Endothelial cell of umbilical vein (primary cell): ENCODE measurements at regions not wholly inside any gene's neighbourhood (a gene's known extent, or its start where the extent isn't known, plus 50 kb on each side); places are given as distances from the start of the nearest gene placed in this dataset.

Experiments used
- BruUV-seq: library from RNA; stranded (reverse); fragments of 400-500 nt; replicated peaks from 2 replicates; lab custom pipeline; 2021; lab: Mats Ljungman, UMichigan
- CTCF ChIA-PET: fragments of 300-600, 350-600 bp; sonication (Branson Sonifier 250); formaldehyde crosslinking; loops from one replicate; lab custom pipeline; 2021; ENCODE audit warnings: antibody characterized with exemption, inconsistent platforms; lab: Charles Lee
- POLR2A ChIA-PET: fragments of 300-600, 350-600 bp; sonication (Branson Sonifier 250); formaldehyde crosslinking; loops from one replicate; lab custom pipeline; 2021; ENCODE audit warnings: antibody characterized with exemption, inconsistent platforms; lab: Charles Lee
- DNase-seq: peaks from one replicate; pipeline ENCODE4 v3.0.0-alpha.2; 2011; ENCODE audit warnings: low read depth, low spot score
- FAIRE-seq: peaks from 2 replicates; lab custom pipeline; 2011; peaks lifted over from hg19 to GRCh38; lab: Jason Lieb, UNC
- H2AFZ ChIP-seq: 2 replicates; pipeline ENCODE4 v1.6.0; 2012; ENCODE audit warnings: low read depth, low read length, control low read depth, inconsistent platforms
- H3K27ac ChIP-seq: 2 replicates; pipeline ENCODE4 v1.5.1; 2011; ENCODE audit warnings: low read depth, mild to moderate bottlenecking, control low read depth, low read length, moderate library complexity; ENCODE audit not compliant: insufficient read depth
- H3K27me3 ChIP-seq, 2 experiments: 2 replicates each; pipeline versions ENCODE4 v1.6.0 to v1.6.1; 2011; ENCODE audit warnings: low read length in 2 of 2, mixed read lengths in 1 of 2; ENCODE audit not compliant: control insufficient read depth in 2 of 2, insufficient read depth in 2 of 2
- H3K36me3 ChIP-seq, 2 experiments: 2 replicates in 1 of 2; 3 replicates in 1 of 2; pipeline ENCODE4 v1.5.1; 2011; ENCODE audit warnings: low read length in 2 of 2, mild to moderate bottlenecking in 1 of 2, moderate library complexity in 1 of 2; ENCODE audit not compliant: control insufficient read depth in 2 of 2, insufficient read depth in 2 of 2; ENCODE audit errors: extremely low read depth in 1 of 2
- H3K4me1 ChIP-seq: 3 replicates; pipeline ENCODE4 v1.5.1; 2011; ENCODE audit warnings: mild to moderate bottlenecking, low read length; ENCODE audit not compliant: control insufficient read depth, insufficient read depth; ENCODE audit errors: extremely low read depth
- H3K4me2 ChIP-seq: 2 replicates; pipeline ENCODE4 v1.6.1; 2011; ENCODE audit warnings: low read length, control low read depth, mixed read lengths; ENCODE audit not compliant: insufficient read depth
- H3K4me3 ChIP-seq, 3 experiments: fragments of 200-600 bp in 1 of 3; sonication (generic), shearing (Covaris generic) in 1 of 3; replicated peaks in 1 of 3; 2 replicates each; pipeline ENCODE4 v1.5.1; 2011 to 2016; ENCODE audit warnings: control low read depth in 3 of 3, low read length in 3 of 3, mild to moderate bottlenecking in 2 of 3, inconsistent platforms in 1 of 3, low read depth in 1 of 3, moderate library complexity in 1 of 3; ENCODE audit not compliant: insufficient read depth in 1 of 3
- H3K79me2 ChIP-seq: 2 replicates; pipeline ENCODE4 v1.6.0; 2012; ENCODE audit warnings: low read length, inconsistent platforms; ENCODE audit not compliant: control insufficient read depth, insufficient read depth
- H3K9ac ChIP-seq: replicated peaks from 2 replicates; pipeline ENCODE3; 2011; ENCODE audit warnings: low read length, control low read depth; ENCODE audit not compliant: insufficient read depth; ENCODE audit errors: extremely low read depth
- H3K9me1 ChIP-seq: replicated peaks from 3 replicates; pipeline ENCODE4 v1.6.0; 2011; ENCODE audit warnings: mild to moderate bottlenecking, low read length; ENCODE audit not compliant: control insufficient read depth, insufficient read depth; ENCODE audit errors: extremely low read depth
- H3K9me3 ChIP-seq: replicated peaks from 2 replicates; pipeline ENCODE4 v1.5.1; 2012; ENCODE audit warnings: low read length, inconsistent platforms; ENCODE audit not compliant: control insufficient read depth, insufficient read depth
- H4K20me1 ChIP-seq: replicated peaks from 2 replicates; pipeline ENCODE3; 2011; ENCODE audit warnings: mild to moderate bottlenecking, low read length; ENCODE audit not compliant: control insufficient read depth, insufficient read depth; ENCODE audit errors: extremely low read depth
- EZH2 ChIP-seq: IDR thresholded peaks from 2 replicates; pipeline ENCODE4 v1.6.1; 2012; ENCODE audit warnings: borderline replicate concordance, low read depth, mild to moderate bottlenecking, moderate library complexity, low read length, inconsistent platforms; ENCODE audit not compliant: severe bottlenecking
- FOS ChIP-seq: IDR thresholded peaks from 2 replicates; pipeline ENCODE4 v1.6.1; 2011; ENCODE audit warnings: mild to moderate bottlenecking, low read length, moderate library complexity, borderline replicate concordance; ENCODE audit not compliant: insufficient read depth
- GATA2 ChIP-seq: IDR thresholded peaks from 2 replicates; pipeline ENCODE4 v1.7.0; 2011; ENCODE audit warnings: low read depth, mild to moderate bottlenecking, moderate library complexity, mixed read lengths, low read length; ENCODE audit not compliant: insufficient read length, insufficient read depth
- JUN ChIP-seq: IDR thresholded peaks from 2 replicates; pipeline ENCODE4 v1.6.1; 2011; ENCODE audit warnings: borderline replicate concordance, low read depth; ENCODE audit not compliant: insufficient read length, insufficient read depth
- MAX ChIP-seq: IDR thresholded peaks from 2 replicates; pipeline ENCODE4 v1.6.1; 2011; ENCODE audit not compliant: insufficient read depth, insufficient read length
- MYC ChIP-seq: IDR thresholded peaks from one replicate; pipeline ENCODE4 v1.6.1; 2011; ENCODE audit warnings: mild to moderate bottlenecking, low read depth, low read length
- POLR2A ChIP-seq: IDR thresholded peaks from 2 replicates; pipeline ENCODE4 v1.6.1; 2012; ENCODE audit warnings: low read depth, mild to moderate bottlenecking, control low read depth, low read length
- POLR2AphosphoS5 ChIP-seq: IDR thresholded peaks from 2 replicates; pipeline ENCODE4 v1.6.1; 2012; ENCODE audit warnings: low read depth, mild to moderate bottlenecking, control low read depth, low read length, moderate library complexity; ENCODE audit not compliant: insufficient read depth
- dilution Hi-C: fragments of 300-500 bp; cut with MboI; formaldehyde crosslinking; loops from one replicate; pipeline ENCODE4 v1.15.0; 2019; ENCODE audit warnings: low sequenced_read_pairs; ENCODE audit not compliant: extremely low pct_ligation_motif_present
- intact Hi-C: fragments of 100-400 bp; cut with micrococcal nuclease; formaldehyde crosslinking; loops from one replicate; pipeline ENCODE4 v1.10.0; 2022
- TF ChIP-seq, protein P1 (sequence below), 2 donors: IDR thresholded peaks; 1 replicate in 1 of 2; 2 replicates in 1 of 2; pipeline ENCODE4 v1.5.1; 2011; ENCODE audit warnings: low read length in 2 of 2, mild to moderate bottlenecking in 2 of 2, moderate library complexity in 2 of 2, control low read depth in 1 of 2, inconsistent platforms in 1 of 2, low read depth in 1 of 2; ENCODE audit not compliant: insufficient read depth in 1 of 2; ENCODE audit errors: extremely low read depth in 1 of 2

- CTCF ChIA-PET = no interaction called here
- Histone ChIP-seq H3K4me3 (no peak overlapping the region), H3K27me3 (no peaks in the 10 kb centered on the region), H3K9ac (no peak overlapping the region), H3K79me2 (no peaks in the 10 kb centered on the region), H3K36me3 (no peaks in the 10 kb centered on the region), H3K4me1 (no peaks in the 10 kb centered on the region), H3K9me1 (no peaks in the 10 kb centered on the region), H2AFZ (no peak overlapping the region), H3K4me2 (no peak overlapping the region), H3K9me3 (no peaks in the 10 kb centered on the region), H4K20me1 (no peaks in the 10 kb centered on the region), H3K27ac (no peak overlapping the region)
- intact Hi-C loops = no loop called here
- dilution Hi-C loops = no loop called here
- FAIRE-seq (no peak), DNase-seq (no peak)
- TF ChIP-seq, protein P1, sequence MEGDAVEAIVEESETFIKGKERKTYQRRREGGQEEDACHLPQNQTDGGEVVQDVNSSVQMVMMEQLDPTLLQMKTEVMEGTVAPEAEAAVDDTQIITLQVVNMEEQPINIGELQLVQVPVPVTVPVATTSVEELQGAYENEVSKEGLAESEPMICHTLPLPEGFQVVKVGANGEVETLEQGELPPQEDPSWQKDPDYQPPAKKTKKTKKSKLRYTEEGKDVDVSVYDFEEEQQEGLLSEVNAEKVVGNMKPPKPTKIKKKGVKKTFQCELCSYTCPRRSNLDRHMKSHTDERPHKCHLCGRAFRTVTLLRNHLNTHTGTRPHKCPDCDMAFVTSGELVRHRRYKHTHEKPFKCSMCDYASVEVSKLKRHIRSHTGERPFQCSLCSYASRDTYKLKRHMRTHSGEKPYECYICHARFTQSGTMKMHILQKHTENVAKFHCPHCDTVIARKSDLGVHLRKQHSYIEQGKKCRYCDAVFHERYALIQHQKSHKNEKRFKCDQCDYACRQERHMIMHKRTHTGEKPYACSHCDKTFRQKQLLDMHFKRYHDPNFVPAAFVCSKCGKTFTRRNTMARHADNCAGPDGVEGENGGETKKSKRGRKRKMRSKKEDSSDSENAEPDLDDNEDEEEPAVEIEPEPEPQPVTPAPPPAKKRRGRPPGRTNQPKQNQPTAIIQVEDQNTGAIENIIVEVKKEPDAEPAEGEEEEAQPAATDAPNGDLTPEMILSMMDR (IDR thresholded peaks at IDR 0.05; ENCODE audit: extremely low read depth in 1 of 2, insufficient read depth in 1 of 2, low read depth in 1 of 2, low read length in 2 of 2) = no peak
- TF ChIP-seq EZH2 = no peak
- no peak for TF ChIP-seq POLR2A
- no peak for TF ChIP-seq JUN
- no peak for TF ChIP-seq MAX
- TF ChIP-seq MYC = no peak
- TF ChIP-seq POLR2AphosphoS5 = no peak
- TF ChIP-seq GATA2 = no peak
- TF ChIP-seq FOS = no peak
- POLR2A ChIA-PET = no interaction called here
- no TSS peak for BruUV-seq
Measured at GRCh38 chr13:46476174-46476573, 76.8 kb upstream of the LRCH1 start.
